ENCODE measurements at regions not wholly inside any gene's neighbourhood (a gene's known extent, or its start where the extent isn't known, plus 50 kb on each side); places are given as distances from the start of the nearest gene placed in this dataset.

DNA sequence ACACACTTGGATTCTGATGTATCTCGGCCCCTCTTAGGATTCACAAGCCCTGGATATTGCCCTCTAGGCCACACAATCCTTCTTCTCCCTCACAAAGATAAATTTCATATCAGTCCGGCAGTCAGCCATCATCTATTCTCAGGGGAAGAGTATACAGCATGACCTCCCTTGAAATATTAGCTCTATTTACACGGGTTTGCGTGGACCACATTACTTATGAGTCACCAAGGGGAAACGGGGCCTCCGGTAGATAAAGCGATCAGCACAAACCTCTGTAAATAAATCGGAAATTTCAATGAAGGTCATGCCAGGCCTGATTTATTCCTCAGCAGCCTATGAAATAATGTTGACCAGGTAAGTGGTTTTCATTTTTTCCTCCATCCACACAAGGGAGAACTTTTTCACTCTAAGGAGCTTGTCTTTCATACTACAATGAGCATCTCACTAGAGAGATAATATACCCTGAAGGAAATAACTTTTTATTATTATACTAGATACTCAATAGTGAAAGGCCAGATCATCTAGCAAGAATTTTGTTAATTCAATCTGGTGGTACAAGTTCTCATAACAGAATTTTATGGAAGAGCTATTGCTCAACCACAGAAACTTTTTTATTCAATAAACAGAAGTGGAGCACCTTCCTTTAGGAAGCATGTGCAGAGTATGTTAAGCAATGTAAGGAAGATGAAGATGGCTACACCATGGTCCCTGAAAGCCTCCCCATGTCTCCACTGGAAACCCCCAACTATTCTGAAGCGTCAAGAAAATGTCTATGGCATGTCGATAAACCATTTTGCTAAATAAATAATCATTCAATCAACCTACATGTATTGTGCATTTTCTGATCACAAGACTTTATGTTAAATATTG lies 125.2 kb upstream of the PIK3C3 start:
- DNase-seq (ENCODE audit: low spot score): no peak

DNA sequence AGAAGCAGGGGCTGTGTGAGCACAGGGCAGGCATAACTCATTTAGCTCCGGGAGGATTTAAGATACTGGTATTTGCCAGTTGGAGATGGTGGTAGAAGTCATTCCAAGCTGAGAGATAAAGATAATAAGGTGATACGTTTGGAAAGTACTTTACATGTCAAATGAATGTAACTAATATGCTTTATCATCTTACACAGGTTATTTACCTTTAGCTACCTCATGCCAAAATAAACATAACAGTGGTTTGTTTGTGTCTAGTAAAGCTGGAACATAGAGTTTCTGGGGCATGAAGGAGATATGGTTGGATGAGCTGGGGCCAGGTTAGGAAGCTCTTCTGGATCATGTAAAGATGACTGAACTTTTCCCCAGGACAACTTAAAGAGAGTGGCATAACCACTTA lies 126.9 kb upstream of the PIK3C3 start:
- DNase-seq (ENCODE audit: low spot score): no peak

DNA sequence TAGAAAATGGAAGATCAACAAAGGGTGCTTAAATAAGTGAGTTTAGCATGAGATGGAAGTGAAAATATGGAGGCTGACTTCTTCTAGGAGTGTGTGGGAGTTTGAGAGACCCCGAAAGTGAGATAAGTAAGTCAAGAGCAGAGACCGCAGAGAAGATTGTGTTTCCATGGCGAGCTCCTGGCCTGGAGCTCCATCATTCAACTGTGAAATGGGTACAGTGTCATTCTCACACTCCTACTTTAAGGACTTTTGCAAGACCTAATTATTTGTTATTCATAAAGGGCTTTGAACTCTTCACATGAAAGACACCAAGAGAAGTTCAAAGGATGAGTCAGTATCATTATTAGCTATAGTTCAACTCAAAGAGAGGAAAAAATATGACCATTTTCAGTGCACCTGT lies 134.2 kb upstream of the PIK3C3 start:
- no peak for DNase-seq (ENCODE audit: low spot score)

DNA sequence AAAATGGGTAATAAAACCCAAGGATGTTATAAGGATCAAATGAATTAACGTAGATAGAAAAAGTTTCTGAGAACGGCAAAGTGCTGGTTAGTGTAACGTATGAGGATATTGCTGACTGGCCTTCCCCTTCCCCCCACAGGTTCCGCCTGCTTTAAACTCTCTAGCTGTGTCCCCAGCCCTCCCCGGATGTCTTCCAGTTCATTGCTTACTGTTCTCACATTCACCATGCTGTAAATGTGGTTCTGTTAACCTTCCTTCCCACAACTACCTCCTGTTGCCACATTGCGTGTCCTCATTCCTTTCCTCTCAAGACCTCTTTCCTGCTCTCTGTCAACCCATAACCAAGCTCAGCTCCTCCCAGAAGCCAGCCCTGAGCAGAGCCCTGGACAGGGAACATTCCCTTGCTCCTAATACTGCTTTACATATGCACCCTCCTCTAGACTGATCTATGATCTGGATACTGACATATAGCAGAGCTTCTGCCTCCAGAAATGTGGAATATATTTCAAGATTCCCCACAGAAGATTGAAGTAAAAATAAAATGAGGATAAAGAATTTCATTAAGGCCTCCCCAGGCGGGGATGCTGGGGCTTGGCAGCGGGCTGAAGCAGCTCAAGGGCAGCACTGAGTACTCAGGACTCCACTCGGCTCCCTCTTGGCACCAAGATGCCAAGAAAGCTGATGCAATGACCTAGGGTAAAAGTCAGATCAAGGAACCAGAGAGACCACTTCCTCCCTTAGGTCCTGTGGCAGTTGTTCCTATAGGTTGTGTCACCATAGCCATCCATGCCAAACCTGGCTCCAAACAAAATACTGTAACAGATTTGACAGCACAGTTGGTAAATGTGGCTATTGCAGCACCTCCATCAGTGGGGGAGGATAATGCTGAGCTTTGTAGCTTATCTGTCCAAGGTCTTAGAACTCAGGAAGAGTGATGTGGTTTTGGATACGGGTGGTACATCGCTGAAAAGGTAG lies 136.4 kb upstream of the PIK3C3 start:
- no peak for DNase-seq (ENCODE audit: low spot score)

DNA sequence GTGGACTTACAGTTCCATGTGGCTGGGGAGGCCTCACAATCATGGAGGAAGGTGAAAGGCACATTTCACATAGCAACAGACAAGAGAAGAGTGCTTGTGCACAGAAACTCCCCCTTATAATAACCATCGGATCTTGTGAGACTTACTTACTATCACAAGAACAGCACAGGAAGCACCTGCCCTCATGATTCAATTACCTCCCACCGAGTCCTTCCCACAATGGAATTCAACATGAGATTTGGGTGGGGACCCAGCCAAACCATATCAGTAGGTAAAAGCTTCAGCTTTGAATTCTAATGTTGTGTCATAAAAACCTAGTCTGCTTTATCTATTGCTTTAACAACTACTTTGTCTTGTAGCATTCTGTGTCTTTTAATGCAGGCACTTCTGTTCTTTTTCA lies 140.4 kb upstream of the PIK3C3 start:
- no peak for DNase-seq (ENCODE audit: low spot score)

DNA sequence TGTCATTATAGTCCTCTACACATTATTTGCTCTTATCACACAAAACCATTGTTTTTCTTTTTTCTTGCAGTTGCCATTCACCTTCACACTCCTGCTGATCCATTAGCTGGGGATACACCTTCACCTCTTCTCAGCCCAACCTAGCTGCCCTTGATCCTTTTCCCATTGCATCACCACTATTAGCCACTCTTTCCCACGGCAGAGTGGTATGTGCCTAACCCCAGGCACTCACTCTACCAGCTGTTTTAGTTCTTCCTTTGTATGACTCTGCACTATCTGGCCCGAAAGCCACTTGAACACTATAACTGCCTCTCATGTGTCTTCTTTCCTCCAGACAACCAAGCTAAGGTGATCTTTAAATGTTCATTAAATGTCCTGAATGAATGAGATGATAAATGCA lies 145.4 kb upstream of the PIK3C3 start:
- DNase-seq (ENCODE audit: low spot score): no peak

DNA sequence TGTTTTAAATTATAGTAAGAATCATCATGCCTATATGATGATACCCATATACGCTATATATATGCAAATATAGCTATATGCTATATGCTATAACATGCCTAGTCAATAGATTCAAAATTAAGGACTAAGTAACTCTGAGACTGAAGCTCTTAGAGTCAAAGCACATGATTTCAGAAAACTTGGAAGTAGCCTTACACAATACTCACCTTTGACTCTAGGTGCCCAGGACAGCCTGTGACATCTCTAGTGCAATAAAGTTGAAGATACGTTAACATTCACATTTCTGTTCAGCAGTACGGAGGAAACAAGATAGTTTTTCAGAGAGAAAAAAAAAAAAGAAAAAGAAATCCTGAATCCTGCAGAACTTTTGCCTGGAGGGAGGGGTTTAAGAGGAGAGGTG lies 149.7 kb upstream of the PIK3C3 start:
- DNase-seq (ENCODE audit: low spot score): no peak

DNA sequence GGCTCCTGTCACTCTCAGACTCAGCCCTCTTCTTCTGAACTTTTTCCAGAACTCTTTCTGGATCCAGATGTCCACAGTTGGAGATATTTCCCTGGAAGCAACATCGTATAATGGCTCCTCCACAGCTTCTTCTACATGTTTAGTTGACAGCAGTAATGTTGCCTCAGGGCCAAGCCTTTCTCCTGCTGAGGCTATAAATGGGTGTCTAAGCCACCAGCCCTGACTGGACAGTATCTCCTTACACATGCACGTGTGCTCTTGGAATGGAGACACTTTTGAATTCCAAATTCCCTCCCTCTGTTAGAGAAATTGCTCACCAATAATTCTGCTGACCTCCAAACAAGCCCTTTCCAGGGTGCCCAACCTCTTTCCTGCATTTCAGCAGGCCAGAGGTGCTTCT lies 156.2 kb upstream of the PIK3C3 start:
- no peak for DNase-seq (ENCODE audit: low spot score)

DNA sequence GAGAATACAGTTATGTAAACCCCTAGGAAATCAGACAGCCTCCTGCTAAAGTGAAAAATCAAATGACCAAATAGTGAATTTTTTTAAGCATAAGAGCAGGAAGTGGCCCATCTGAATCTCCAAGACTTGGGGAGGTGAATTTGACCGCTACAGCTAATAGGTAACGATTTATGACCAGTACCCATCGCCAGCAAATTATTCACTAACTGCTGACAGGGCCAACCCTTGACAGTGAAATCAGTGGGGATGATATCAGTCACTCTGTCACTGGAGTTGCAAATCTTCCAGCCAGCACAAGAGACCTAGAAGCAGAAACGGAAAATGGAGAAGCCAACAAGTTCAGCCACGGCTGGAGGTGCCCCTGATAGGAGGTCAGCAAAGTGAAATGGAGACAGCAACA lies 164.3 kb upstream of the PIK3C3 start:
- no peak for DNase-seq (ENCODE audit: low spot score)

DNA sequence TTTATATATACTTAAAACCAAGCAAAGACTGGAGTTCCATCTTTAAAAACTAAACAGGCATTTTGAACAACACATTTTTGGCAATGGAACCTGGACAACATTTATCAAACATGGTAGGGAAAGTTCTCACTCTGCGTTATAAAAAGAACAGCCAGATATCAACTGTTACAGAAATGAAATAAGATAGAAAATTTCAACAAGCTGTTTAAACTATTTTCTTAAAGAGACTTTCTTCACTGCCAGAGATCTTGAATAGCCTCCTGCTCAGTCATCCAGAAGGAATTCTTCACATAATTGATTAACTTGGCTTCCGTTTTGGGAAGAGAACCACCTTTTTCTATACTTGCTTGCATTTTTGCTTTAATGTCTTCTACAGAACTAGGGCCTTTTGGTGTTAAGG lies 166.0 kb upstream of the PIK3C3 start:
- DNase-seq (ENCODE audit: low spot score): no peak

DNA sequence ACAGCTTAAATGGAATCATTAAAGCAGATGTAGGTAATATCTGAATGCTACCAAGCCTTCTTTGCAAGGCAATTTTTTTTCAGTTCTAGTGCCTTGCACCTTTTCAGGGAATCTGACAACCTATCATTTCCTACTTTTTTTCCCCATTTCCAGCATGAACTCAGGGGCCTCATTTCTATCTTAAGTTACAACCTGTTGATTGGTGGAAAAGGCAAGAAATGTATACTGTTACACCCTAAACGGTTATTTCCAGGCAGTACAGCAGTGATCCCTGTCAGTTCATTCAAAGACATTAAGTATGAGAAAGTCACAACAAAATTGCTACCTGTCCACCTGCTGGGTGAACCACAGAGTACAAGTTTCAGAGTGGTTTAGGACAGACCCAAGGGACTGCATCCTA lies 171.2 kb upstream of the PIK3C3 start:
- DNase-seq (ENCODE audit: low spot score): no peak

DNA sequence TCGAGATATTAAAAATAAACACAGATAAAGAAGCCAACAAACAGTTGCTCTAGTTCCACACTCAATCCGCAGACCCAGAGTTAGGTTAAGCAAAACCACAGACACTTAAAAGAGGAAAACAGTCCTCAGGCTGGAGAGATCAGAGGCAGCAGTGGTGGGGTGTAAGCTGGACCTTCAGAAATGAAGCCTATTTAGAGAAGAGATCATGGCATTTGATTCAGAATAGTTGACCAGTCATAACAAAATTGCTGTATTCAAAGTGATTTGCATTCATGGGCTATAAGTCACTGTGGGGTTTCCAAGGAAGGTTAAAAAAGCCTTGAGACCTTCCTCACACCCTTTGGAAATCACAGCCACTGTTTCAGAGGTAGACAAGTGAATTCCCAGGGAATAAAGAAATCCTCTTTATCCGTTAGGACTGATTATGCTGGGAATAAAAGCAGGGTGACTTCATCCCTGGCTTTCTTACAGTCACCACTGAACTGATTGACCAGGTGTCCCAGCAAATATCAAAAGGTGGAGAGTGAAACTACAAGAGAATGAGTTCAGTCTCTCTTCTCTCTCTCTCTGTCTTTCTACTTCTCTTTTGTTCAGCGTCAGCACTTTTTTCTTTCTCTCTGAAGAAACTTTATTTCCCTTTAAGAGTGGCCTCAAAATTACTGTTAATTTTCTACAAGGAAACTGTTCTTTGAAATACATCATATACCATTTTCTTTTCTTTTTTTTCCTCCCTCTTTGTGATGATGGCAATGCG lies 171.8 kb upstream of the PIK3C3 start:
- DNase-seq (ENCODE audit: low spot score): no peak

DNA sequence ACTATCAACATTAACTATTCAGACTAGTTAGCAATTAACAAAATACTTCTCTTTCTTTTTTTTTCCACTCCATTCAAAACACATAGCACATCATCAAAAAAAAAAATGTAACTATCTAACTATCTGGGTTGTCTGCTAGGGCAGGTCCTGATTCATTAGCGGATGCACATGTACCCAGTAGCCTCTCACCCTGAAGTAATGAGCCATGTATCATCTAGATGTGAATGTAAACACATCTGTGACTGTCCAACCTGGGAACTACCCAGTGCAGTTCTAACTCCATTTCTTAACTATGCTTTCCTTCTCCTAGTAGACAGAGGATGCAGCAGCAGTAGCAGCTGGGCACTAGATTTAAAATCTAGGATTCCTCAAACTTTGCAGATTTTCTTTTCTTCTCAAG lies 183.1 kb upstream of the PIK3C3 start:
- DNase-seq (ENCODE audit: low spot score): no peak

DNA sequence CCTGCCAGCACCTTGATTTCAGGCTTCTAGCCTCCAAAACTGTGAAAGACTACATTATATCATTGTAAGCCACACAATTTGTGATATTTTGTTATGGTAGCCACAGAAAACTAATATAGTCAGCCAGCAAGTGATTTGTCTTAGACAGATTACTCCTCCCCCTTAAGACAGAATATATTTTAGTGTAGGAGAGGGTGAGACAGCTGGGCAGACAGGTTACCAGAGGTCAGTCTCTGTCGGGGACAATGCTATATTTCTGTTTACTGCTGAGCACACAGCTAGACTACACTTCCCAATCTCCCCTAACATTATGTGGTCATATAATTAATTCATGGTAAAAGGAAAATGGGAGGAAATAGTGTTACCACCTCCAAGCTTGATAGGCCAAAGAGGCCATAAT lies 185.8 kb upstream of the PIK3C3 start:
- DNase-seq (ENCODE audit: low spot score): no peak

DNA sequence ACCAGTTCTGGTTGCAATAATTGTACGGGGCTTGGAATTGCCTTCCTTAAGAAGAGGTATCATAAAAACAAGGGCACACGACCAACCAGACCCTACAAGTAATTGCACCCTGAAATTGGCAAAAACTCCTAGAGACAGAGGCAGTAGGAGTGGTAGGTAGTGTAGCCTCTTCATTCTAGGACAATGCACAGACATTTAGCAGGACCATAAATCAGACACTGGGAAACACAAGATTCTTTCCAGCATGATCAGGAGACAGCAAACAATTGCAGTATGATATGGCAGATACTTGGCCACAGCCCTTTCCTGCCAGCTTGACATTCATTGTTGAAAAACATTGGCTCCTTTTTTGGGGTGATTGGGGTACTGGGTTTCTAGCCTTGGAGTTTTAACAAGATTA lies 186.6 kb upstream of the PIK3C3 start:
- no peak for DNase-seq (ENCODE audit: low spot score)

DNA sequence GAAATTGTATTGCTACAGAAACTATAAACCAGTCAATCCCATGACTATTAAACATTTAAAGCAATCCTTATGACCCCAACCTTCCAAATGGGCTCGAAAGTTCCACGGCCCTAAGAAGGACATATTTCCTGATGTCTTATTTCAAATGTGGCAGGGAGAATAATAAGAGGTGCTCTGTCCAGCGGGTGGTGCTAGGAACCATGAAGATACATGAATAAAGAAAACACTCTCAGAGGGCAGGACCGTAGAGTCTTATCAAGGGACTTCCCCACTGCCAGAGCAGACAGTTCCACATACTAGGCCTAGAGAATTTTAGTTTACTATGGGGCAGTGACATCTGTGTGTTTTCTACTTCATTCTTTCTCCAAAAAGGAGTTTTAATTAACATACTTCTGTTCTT lies 187.1 kb upstream of the PIK3C3 start:
- no peak for DNase-seq (ENCODE audit: low spot score)

DNA sequence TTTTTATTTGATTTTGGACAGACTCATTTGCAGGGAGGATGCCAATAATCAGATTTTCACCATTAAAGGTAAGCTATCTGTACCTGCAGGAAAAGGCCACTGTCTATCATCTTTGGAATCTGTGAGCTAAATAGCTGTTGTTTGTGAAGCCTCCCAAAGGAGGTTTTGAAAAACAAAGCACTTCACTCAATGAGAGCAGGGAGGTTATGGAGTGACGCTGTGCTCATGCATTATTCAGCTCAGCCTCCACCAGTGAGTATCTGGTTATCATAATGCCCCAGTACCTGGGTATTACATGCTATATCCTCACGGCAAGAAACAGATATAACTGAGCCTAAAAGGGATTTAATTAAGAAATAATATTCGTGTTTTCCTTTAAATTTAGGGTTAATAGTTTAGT lies 189.6 kb upstream of the PIK3C3 start:
- no peak for DNase-seq (ENCODE audit: low spot score)

DNA sequence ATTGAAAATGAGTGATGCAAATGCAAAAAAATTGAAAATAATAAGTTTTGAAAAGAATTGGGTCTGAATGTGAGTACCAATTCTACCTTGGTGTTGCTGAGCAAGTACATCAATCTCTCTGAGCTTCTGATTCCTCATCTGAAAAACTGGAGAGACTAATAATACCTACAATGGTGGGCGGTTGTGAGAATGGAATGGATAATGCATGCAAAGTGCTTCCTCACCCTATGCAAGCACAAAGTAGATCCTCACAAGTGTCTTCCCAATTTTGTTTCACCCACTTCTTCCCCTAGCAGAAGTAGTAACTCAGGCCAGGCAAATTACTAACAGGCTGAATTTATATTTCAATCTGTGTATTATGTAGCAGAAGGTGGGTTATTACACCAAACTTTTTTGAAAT lies 191.7 kb upstream of the PIK3C3 start:
- no peak for DNase-seq (ENCODE audit: low spot score)

DNA sequence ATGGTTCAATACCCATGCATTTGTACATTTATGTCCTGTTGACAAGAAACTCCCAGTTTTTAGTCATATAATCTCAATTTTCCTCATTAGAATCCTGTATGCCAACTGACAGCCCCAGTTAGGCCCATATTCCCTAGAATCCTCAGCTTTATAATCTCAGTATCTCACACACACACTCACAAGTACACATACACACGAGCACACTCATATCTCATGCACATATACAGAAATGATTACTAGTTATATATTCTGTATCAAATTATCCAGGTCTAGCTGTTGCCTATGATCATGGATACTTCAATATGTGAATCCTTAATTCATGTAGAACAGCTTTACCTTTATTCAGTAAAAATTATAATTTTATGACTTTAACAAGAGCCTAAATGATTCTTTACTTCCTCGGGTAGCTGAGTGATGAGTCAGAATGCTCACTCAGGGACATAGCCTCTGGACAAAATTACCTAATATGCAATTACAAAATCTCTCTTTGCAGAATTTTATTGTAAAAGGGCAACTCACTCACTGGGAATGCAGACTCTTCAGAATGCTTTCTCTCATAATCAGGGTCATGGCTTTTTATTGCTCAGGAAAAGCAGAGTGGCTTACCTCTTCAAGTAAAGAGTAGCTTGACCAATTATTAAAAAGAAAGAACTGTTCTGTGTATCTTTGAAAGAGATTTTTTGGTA lies 193.6 kb upstream of the PIK3C3 start:
- no peak for DNase-seq (ENCODE audit: low spot score)

DNA sequence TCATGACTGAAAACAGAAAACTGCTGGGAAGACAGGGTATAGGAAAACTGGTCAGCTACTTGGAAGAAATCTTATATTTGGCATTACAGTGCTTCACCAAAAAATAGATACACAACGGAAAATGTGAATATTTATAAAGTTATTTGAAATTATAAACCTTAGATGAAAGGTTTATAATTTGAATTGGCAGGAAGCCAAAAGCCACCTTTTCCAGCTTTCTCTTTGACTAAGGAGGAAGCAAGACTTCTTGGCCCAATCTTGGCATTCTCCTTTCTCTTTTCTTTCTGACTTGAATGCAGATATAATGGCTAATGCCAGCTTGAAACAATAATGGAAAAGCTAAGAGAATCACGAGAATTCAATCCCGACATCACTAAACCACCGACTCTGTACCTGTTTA lies 196.5 kb upstream of the PIK3C3 start:
- DNase-seq (ENCODE audit: low spot score): no peak

DNA sequence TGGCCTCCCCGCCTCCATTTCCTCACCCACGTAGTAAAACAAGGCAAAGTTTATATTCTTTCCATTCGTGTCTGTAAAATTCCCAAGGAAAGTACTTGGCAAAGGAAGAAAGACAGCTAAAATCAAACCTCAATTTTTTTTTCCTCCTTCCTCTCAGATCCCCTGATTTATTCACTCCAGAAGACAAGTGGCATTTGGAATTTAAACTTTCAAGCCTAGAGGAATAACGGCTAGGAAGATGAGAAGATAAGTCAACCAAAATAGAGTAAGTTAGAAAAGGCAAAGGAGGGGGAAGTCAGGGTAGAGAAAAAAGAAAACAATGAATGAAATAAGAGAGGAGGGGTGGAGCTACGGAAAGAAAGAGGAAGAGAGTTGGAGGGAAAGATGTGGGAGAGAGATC lies 198.9 kb upstream of the PIK3C3 start:
- DNase-seq (ENCODE audit: low spot score): no peak

DNA sequence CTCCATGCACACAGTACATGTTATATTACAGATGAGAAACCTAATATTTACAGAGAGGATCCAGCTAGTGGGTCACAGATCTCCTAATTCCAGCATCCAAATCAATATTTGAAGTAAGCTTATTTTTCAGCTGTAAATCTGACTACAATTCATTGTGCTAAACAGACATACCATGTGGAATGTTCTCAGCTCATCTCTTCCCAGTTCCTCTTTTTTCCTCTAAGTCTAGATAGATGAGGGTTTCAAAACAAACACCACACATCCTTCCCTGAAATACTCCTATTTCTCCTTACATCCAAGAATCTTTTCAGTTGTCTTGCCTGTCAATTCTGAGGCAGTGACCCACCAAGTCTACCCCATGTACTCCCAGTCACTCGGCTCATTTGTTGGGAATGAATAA lies 200.7 kb upstream of the PIK3C3 start:
- DNase-seq (ENCODE audit: low spot score): no peak

All from HuH-7.5 (cell line).